ENCODE measurements at regions not wholly inside any gene's neighbourhood (a gene's known extent, or its start where the extent isn't known, plus 50 kb on each side); places are given as distances from the start of the nearest gene placed in this dataset.

DNA sequence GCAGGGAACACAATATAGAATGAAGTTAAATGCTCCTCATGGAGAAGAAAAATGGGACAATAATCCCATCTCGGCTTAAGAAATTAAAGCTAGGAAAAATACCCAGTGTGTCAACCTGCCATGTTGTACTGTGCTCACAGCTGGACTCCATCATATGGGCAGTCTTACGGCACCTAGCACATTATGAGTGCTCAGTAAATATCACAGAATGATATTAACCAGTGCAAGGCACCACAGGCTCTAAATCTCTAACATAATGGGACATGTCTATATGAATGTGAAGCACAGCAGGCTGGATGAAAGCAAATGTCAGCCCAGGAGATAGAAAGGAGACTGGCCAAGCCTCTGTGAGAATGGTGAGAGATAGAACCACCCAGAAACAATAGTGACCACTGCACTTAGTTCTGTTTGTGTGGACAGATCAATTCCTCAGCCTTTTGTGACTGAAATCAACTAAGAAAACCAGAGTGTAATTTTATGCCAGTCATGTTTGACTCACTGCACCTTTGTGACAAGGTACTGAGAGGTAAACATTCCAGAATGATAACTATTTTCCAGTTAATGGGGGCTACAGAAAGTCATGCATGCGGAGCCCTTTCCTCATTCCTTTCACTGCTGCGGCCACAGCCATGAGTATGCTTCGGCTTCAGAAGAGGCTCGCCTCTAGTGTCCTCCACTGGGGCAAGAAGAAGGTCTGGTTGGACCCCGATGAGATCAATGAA lies 140.4 kb upstream of the CDH6 start (continued):
- TF ChIP-seq MXI1 (IDR thresholded peaks at IDR 0.05; ENCODE audit: low read depth, low read length) = no peak

DNA sequence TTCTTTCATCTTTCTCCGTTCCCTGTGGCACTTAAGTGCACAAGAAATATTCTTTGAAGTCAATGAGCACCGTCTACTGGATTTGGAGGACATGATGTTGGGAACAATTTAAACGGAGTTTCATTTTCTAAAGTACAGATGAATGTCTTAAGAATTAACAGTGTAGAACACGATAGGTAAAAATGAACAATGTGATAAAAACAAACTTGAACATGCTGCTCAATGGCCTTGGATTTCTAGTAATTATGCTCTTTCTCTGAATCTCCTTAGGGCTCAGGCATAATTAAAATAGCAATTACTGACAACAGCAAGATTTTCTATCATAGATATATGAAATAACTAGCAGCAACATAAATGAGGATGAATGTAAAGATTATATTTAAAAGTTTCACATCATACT lies 142.2 kb upstream of the CDH6 start:
- H3K4me3 ChIP-seq (ENCODE audit: low read depth in 2 of 2, low read length in 1 of 2) = no peak overlapping the region
- WGBS (ENCODE audit: low lambda C conversion rate) = 8% methylated on average over 4 of the region's 4 CpGs
- H3K79me2 ChIP-seq (ENCODE audit: insufficient read depth) = no peaks in the 10 kb centered on the region
- CTCF ChIA-PET = no interaction called here
- no peaks in the 10 kb centered on the region for H4K20me1 ChIP-seq (ENCODE audit: insufficient read depth)
- H3K36me3 ChIP-seq (replicated peaks in 1 of 2; ENCODE audit: control insufficient read depth in 1 of 2, insufficient read depth in 2 of 2, low read length in 1 of 2) = no peaks in the 10 kb centered on the region
- H3K4me1 ChIP-seq (ENCODE audit: control insufficient read depth in 1 of 2, insufficient read depth in 2 of 2, low read depth in 1 of 2, low read length in 1 of 2) = no peaks in the 10 kb centered on the region; a peak in 1 of 4 replicates
- no peak overlapping the region for H3K27ac ChIP-seq (ENCODE audit: low read depth in 2 of 2, low read length in 1 of 2)
- POLR2A ChIA-PET = no interaction called here
- no peaks in the 10 kb centered on the region for H3F3A ChIP-seq (replicated peaks; ENCODE audit: insufficient read depth)
- H3K27me3 ChIP-seq (ENCODE audit: insufficient read depth) = no peaks in the 10 kb centered on the region
- TF ChIP-seq FOXM1 (IDR thresholded peaks at IDR 0.05; ENCODE audit: low read depth) (no peak), EZH2phosphoT487 (IDR thresholded peaks at IDR 0.05; ENCODE audit: borderline replicate concordance, low read depth) (no peak), YY1 (IDR thresholded peaks at IDR 0.05; ENCODE audit: low read depth) (no peak), SMC3 (IDR thresholded peaks at IDR 0.05; ENCODE audit: low read depth, low read length) (no peak)
- H3K4me2 ChIP-seq = no peak overlapping the region
- no peak overlapping the region for H3K9ac ChIP-seq
- no peaks in the 10 kb centered on the region for H3K9me2 ChIP-seq
- no peaks in the 10 kb centered on the region for H3K9me3 ChIP-seq
- DNase-seq = no peak
- H2AFZ ChIP-seq (ENCODE audit: low read depth) = no peak overlapping the region

DNA sequence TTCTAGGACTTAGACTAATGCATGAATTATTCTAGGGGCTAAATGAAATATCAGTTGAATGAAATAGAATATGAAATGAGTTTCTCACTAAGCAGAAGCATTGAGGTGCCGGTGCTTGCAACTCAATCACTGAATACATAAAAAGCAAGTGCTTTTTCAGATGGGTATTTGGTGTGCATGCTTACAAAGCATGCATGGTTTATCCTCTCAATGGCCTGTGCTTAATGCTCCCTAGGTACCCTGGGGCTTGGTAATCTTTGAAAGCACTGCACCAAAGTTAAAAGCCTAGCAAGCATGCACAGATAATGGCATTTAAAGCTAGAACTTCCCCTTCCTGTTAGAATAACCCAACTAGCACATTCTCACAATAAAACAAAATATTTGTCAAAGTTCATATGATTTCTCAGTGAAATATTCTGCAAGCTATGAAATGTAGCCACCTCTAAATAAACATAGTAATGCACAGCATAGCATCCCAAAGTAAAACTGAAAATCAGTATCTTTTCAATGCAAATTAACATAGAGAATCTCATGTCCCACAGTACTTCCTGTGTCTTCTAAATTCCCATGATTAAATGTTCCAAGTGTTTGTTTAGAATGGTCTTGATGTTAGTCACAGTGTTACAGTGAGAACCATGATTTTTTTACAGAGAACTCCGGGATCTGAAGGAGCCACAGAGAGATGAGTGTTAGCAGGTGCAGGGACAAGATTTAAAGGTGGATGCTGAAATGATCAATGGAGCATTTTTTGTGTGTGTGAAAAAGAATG lies 143.4 kb upstream of the CDH6 start:
- Histone ChIP-seq H3K9me3 (no peaks in the 10 kb centered on the region), H3F3A (replicated peaks; ENCODE audit: insufficient read depth) (no peaks in the 10 kb centered on the region), H3K9me2 (no peaks in the 10 kb centered on the region), H2AFZ (ENCODE audit: low read depth) (no peak overlapping the region), H3K4me2 (no peak overlapping the region), H3K4me1 (ENCODE audit: control insufficient read depth in 1 of 2, insufficient read depth in 2 of 2, low read depth in 1 of 2, low read length in 1 of 2) (no peaks in the 10 kb centered on the region; a peak in 1 of 4 replicates), H3K36me3 (replicated peaks in 1 of 2; ENCODE audit: control insufficient read depth in 1 of 2, insufficient read depth in 2 of 2, low read length in 1 of 2) (no peaks in the 10 kb centered on the region), H3K27me3 (ENCODE audit: insufficient read depth) (no peaks in the 10 kb centered on the region), H3K27ac (ENCODE audit: low read depth in 2 of 2, low read length in 1 of 2) (no peak overlapping the region), H4K20me1 (ENCODE audit: insufficient read depth) (no peaks in the 10 kb centered on the region), H3K9ac (no peak overlapping the region), H3K79me2 (ENCODE audit: insufficient read depth) (no peaks in the 10 kb centered on the region), H3K4me3 (ENCODE audit: low read depth in 2 of 2, low read length in 1 of 2) (no peak overlapping the region)
- no peak for TF ChIP-seq ELF1 (IDR thresholded peaks at IDR 0.05)
- TF ChIP-seq RAD21 (IDR thresholded peaks at IDR 0.05; ENCODE audit: low read length) = no peak
- TF ChIP-seq, protein P1, sequence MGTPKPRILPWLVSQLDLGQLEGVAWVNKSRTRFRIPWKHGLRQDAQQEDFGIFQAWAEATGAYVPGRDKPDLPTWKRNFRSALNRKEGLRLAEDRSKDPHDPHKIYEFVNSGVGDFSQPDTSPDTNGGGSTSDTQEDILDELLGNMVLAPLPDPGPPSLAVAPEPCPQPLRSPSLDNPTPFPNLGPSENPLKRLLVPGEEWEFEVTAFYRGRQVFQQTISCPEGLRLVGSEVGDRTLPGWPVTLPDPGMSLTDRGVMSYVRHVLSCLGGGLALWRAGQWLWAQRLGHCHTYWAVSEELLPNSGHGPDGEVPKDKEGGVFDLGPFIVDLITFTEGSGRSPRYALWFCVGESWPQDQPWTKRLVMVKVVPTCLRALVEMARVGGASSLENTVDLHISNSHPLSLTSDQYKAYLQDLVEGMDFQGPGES (IDR thresholded peaks at IDR 0.05; ENCODE audit: low read depth, low read length) = no peak
- TF ChIP-seq TCF12 (IDR thresholded peaks at IDR 0.05) = no peak
- no peak for TF ChIP-seq RFX5 (IDR thresholded peaks at IDR 0.05; ENCODE audit: low read length)
- TF ChIP-seq SIN3A (IDR thresholded peaks at IDR 0.05; ENCODE audit: borderline replicate concordance, low read depth, low read length) = no peak
- CTCF ChIA-PET = no interaction called here
- DNase-seq = no peak
- POLR2A ChIA-PET = no interaction called here
- WGBS (ENCODE audit: low lambda C conversion rate) = 30% methylated on average over 2 of the region's 2 CpGs

All from SK-N-SH (cell line).